HepG2 (cell line): ENCODE measurements at regions not wholly inside any gene's neighbourhood (a gene's known extent, or its start where the extent isn't known, plus 50 kb on each side); places are given as distances from the start of the nearest gene placed in this dataset.
A peak's percentile ranks its signal among the peaks of the same experiment; 100 is the strongest.

ENCODE experiments used
- ATAC-seq: fragments of 200-7000 bp; cut with Tn5 transposase; 3 replicates; pipeline ENCODE4 v1.9.1; 2020; ENCODE audit warnings: mild to moderate bottlenecking, moderate library complexity
- BruUV-seq: library from RNA; stranded (reverse); fragments of 400-500 nt; replicated peaks from 2 replicates; lab custom pipeline; 2021; lab: Mats Ljungman, UMichigan
- CTCF ChIA-PET: fragments of 300-600 bp; formaldehyde crosslinking; extraction: SDS; loops from one replicate; lab custom pipeline; 2021; ENCODE audit warnings: low total read pairs, inconsistent platforms, low intra/inter-chr PET ratio; lab: Yijun Ruan, JAX
- POLR2A ChIA-PET: fragments of 350-600 bp; sonication (Branson Sonifier 250); formaldehyde crosslinking; loops from one replicate; lab custom pipeline; 2020; ENCODE audit warnings: antibody characterized with exemption, inconsistent platforms; lab: Yijun Ruan, JAX
- DNase-seq: peaks from one replicate; pipeline ENCODE4 v3.0.0-alpha.2; 2015; ENCODE audit warnings: low spot score
- FAIRE-seq: peaks from 3 replicates; lab custom pipeline; 2011; peaks lifted over from hg19 to GRCh38; lab: Jason Lieb, UNC
- H2AFZ ChIP-seq: one replicate; pipeline ENCODE4 v1.6.1; 2011; ENCODE audit warnings: low read length, inconsistent platforms
- H3K27ac ChIP-seq: fragments of 300-600 bp; 3 replicates; pipeline ENCODE4 v1.8.0; 2011; ENCODE audit warnings: mixed run types, mild to moderate bottlenecking, mixed read lengths, low read length, inconsistent platforms; ENCODE audit not compliant: insufficient read depth; ENCODE audit errors: extremely low read length
- H3K27me3 ChIP-seq, 2 experiments: fragments of 200-600 bp in 1 of 2; 2 replicates in 1 of 2; 3 replicates in 1 of 2; pipeline versions ENCODE4 v1.6.0 to v1.8.0; 2011; ENCODE audit warnings: low read length in 2 of 2, mild to moderate bottlenecking in 2 of 2, moderate library complexity in 2 of 2, inconsistent platforms in 1 of 2; ENCODE audit not compliant: insufficient read depth in 2 of 2, control insufficient read depth in 1 of 2
- H3K36me3 ChIP-seq, 2 experiments: fragments of 200-600 bp in 1 of 2; replicated peaks in 1 of 2; 2 replicates in 1 of 2; 3 replicates in 1 of 2; pipeline versions ENCODE4 v1.5.1 to v1.8.0; 2011; ENCODE audit warnings: low read length in 2 of 2, inconsistent platforms in 1 of 2; ENCODE audit not compliant: insufficient read depth in 2 of 2, control insufficient read depth in 1 of 2
- H3K4me1 ChIP-seq: 2 replicates; pipeline ENCODE4 v1.5.1; 2012; ENCODE audit warnings: low read length, inconsistent platforms; ENCODE audit not compliant: insufficient read depth
- H3K4me2 ChIP-seq: 2 replicates; pipeline ENCODE4 v1.6.0; 2011; ENCODE audit warnings: low read depth, low read length, inconsistent platforms
- H3K4me3 ChIP-seq, 3 experiments: fragments of 200-600 bp in 1 of 3; sonication (generic), shearing (Covaris generic) in 1 of 3; replicated peaks in 1 of 3; 2 replicates each; pipeline ENCODE4 v1.5.1; 2011 to 2016; ENCODE audit warnings: low read length in 3 of 3, inconsistent platforms in 2 of 3, low read depth in 2 of 3, mild to moderate bottlenecking in 2 of 3, control low read depth in 1 of 3, mixed read lengths in 1 of 3; ENCODE audit not compliant: insufficient read depth in 1 of 3
- H3K79me2 ChIP-seq: one replicate; pipeline ENCODE4 v1.6.1; 2011; ENCODE audit warnings: low read length, inconsistent platforms; ENCODE audit not compliant: insufficient read depth
- H3K9ac ChIP-seq: 2 replicates; pipeline ENCODE4 v1.6.0; 2011; ENCODE audit warnings: mild to moderate bottlenecking, low read depth, low read length, inconsistent platforms; ENCODE audit not compliant: insufficient read depth
- H3K9me3 ChIP-seq: 2 replicates; pipeline ENCODE4 v1.5.1; 2012; ENCODE audit warnings: mild to moderate bottlenecking, low read length
- H4K20me1 ChIP-seq: 2 replicates; pipeline ENCODE4 v1.6.0; 2011; ENCODE audit warnings: inconsistent platforms, mild to moderate bottlenecking, low read length, moderate library complexity; ENCODE audit not compliant: insufficient read depth
- CEBPB ChIP-seq: IDR thresholded peaks from 2 replicates; pipeline ENCODE4 v1.6.1; 2011; ENCODE audit warnings: low read depth, low read length, improper control_type of control experiment, borderline replicate concordance
- HNF1A ChIP-seq, 2 experiments: sonication (generic) in 1 of 2; formaldehyde crosslinking in 1 of 2; IDR thresholded peaks; 2 replicates each; pipeline versions ENCODE4 v1.4.0 to v1.6.1; 2016 to 2020; ENCODE audit warnings: borderline replicate concordance in 1 of 2, low read depth in 1 of 2, mild to moderate bottlenecking in 1 of 2, missing genetic modification reagents in 1 of 2
- TARDBP ChIP-seq: sonication (generic); formaldehyde crosslinking; IDR thresholded peaks from 2 replicates; pipeline ENCODE4 v1.8.0; 2022; ENCODE audit warnings: mild to moderate bottlenecking, missing genetic modification reagents
- WGBS: methylation state at CpG from one replicate; pipeline ENCODE4 v1.1.6; 2017; ENCODE audit warnings: low lambda C conversion rate; 5-methylcytosine and 5-hydroxymethylcytosine counted together
- in situ Hi-C: cut with HindIII; loops from 2 replicates; pipeline ENCODE4 v1.10.0; 2017; ENCODE audit warnings: low pct_unique_long_range_greater_than_20kb; ENCODE audit not compliant: extremely low pct_ligation_motif_present
- intact Hi-C: fragments of 100-400 bp; cut with micrococcal nuclease; formaldehyde crosslinking; loops from one replicate; pipeline ENCODE4 v1.10.0; 2022; ENCODE audit not compliant: unreplicated experiment

GRCh38 chr1:213891989-213892902 lies 95.5 kb upstream of the PROX1 start (continued):
- TF ChIP-seq HNF1A (IDR thresholded peaks at IDR 0.05; ENCODE audit: low read depth) (no peak), HNF1A (CRISPR knock-in tag; IDR thresholded peaks at IDR 0.05; ENCODE audit: borderline replicate concordance) (no peak)

GRCh38 chr1:213898684-213899083 lies 89.1 kb upstream of the PROX1 start:
- 95% methylated on average over 4 of the region's 4 CpGs for WGBS
- Histone ChIP-seq H3K9me3 (no peaks in the 10 kb centered on the region), H3K4me1 (peaks cover 15% of the 10 kb centered on the region; the same call in 1 of the 2 replicates), H3K4me3 (no peak overlapping the region), H3K27ac (no peak overlapping the region), H3K27me3 (no peaks in the 10 kb centered on the region), H4K20me1 (no peaks in the 10 kb centered on the region), H3K79me2 (no peaks in the 10 kb centered on the region), H3K4me2 (no peak overlapping the region), H3K36me3 (no peaks in the 10 kb centered on the region), H2AFZ (no peak overlapping the region), H3K9ac (no peak overlapping the region)
- ChIA-PET CTCF (no interaction called here), POLR2A (no interaction called here)
- ATAC-seq (no peak), DNase-seq (no peak), FAIRE-seq (no peak)
- no TSS peak for BruUV-seq
- in situ Hi-C loops: no loop called here
- intact Hi-C loops: no loop called here
- TF ChIP-seq CEBPB: peak; percentile 41; the same call in 1 of the 2 replicates
- no peak for TF ChIP-seq TARDBP
